SK-N-MC (cell line): ENCODE measurements at regions not wholly inside any gene's neighbourhood (a gene's known extent, or its start where the extent isn't known, plus 50 kb on each side); places are given as distances from the start of the nearest gene placed in this dataset.

Source experiments
- DNase-seq: peaks from one replicate; pipeline ENCODE4 v3.0.0-alpha.2; 2011; ENCODE audit warnings: low read depth, low spot score
- H3K27ac ChIP-seq: fragments of 200-600 bp; sonication (generic); 2 replicates; pipeline ENCODE4 v1.5.1; 2016; ENCODE audit warnings: mixed run types
- H3K36me3 ChIP-seq: fragments of 200-600 bp; sonication (generic); 2 replicates; pipeline ENCODE4 v1.6.1; 2017; ENCODE audit warnings: antibody characterized with exemption, low read length, mixed read lengths; ENCODE audit not compliant: insufficient read depth
- H3K4me3 ChIP-seq: fragments of 200-600 bp; sonication (generic); 2 replicates; pipeline ENCODE4 v1.5.1; 2016
- H3K9ac ChIP-seq: fragments of 200-600 bp; sonication (generic); 2 replicates; pipeline ENCODE4 v1.8.0; 2017; ENCODE audit warnings: mixed run types, mixed read lengths; ENCODE audit not compliant: insufficient read length
- H3K9me3 ChIP-seq: fragments of 200-600 bp; sonication (generic); 2 replicates; pipeline ENCODE4 v1.6.1; 2017; ENCODE audit warnings: low read depth, mild to moderate bottlenecking, antibody characterized with exemption, low read length, moderate library complexity, mixed read lengths
- EZH2 ChIP-seq: fragments of 200-600 bp; sonication (generic); IDR thresholded peaks from one replicate; pipeline ENCODE4 v1.6.1; 2017; ENCODE audit warnings: antibody characterized with exemption
- FOXP2 ChIP-seq: optimal IDR thresholded peaks from 2 replicates; pipeline ENCODE3; 2011; ENCODE audit warnings: mild to moderate bottlenecking, moderate library complexity; ENCODE audit not compliant: insufficient read depth; ENCODE audit errors: extremely low read length, control extremely low read depth
- POLR2AphosphoS5 ChIP-seq: IDR thresholded peaks from 2 replicates; pipeline ENCODE4 v1.6.1; 2012; ENCODE audit warnings: mild to moderate bottlenecking, low read depth, low read length, borderline replicate concordance

- Histone ChIP-seq H3K27ac (no peak overlapping the region), H3K36me3 (no peaks in the 10 kb centered on the region), H3K4me3 (no peak overlapping the region), H3K9ac (no peak overlapping the region), H3K9me3 (no peaks in the 10 kb centered on the region)
- TF ChIP-seq EZH2 (no peak), FOXP2 (no peak), POLR2AphosphoS5 (no peak)
- DNase-seq: no peak
Observed at GRCh38 chr7:125030756-125031387, 101.2 kb upstream of the POT1 start.

- no peak for TF ChIP-seq FOXP2
- TF ChIP-seq POLR2AphosphoS5: no peak
- TF ChIP-seq EZH2: no peak
- H3K4me3 ChIP-seq: no peak overlapping the region
- DNase-seq: no peak
- no peaks in the 10 kb centered on the region for H3K9me3 ChIP-seq
- H3K27ac ChIP-seq: no peak overlapping the region
- no peaks in the 10 kb centered on the region for H3K36me3 ChIP-seq
- no peak overlapping the region for H3K9ac ChIP-seq
Observed at GRCh38 chr7:125025620-125026019, 96.0 kb upstream of the POT1 start.

- TF ChIP-seq POLR2AphosphoS5: no peak
- TF ChIP-seq FOXP2: no peak
- TF ChIP-seq EZH2: no peak
- DNase-seq: no peak
Observed at GRCh38 chr7:125020801-125021200, 91.2 kb upstream of the POT1 start.

GRCh38 chr7:125010540-125010939 lies 80.9 kb upstream of the POT1 start:
- DNase-seq: peak; percentile 6
- no peak overlapping the region for H3K4me3 ChIP-seq
- no peak overlapping the region for H3K9ac ChIP-seq
- no peaks in the 10 kb centered on the region for H3K9me3 ChIP-seq
- no peaks in the 10 kb centered on the region for H3K36me3 ChIP-seq
- TF ChIP-seq POLR2AphosphoS5 (no peak), FOXP2 (no peak), EZH2 (no peak)
- no peak overlapping the region for H3K27ac ChIP-seq

More at GRCh38 chr7:125020801-125021200, 91.2 kb upstream of the POT1 start:
- Histone ChIP-seq H3K9ac (no peak overlapping the region), H3K4me3 (no peak overlapping the region), H3K36me3 (no peaks in the 10 kb centered on the region), H3K9me3 (no peaks in the 10 kb centered on the region), H3K27ac (no peak overlapping the region)

- Histone ChIP-seq H3K9ac (no peak overlapping the region), H3K4me3 (no peak overlapping the region), H3K27ac (no peak overlapping the region), H3K9me3 (no peaks in the 10 kb centered on the region), H3K36me3 (no peaks in the 10 kb centered on the region)
- TF ChIP-seq EZH2 (no peak), POLR2AphosphoS5 (no peak), FOXP2 (no peak)
- no peak for DNase-seq
Observed at GRCh38 chr7:124996778-124997177, 67.2 kb upstream of the POT1 start.

GRCh38 chr7:124992851-124993562 lies 63.4 kb upstream of the POT1 start:
- DNase-seq: no peak
- H3K4me3 ChIP-seq: no peak overlapping the region

GRCh38 chr7:124989911-124990310 lies 60.3 kb upstream of the POT1 start:
- Histone ChIP-seq H3K36me3 (no peaks in the 10 kb centered on the region), H3K9me3 (no peaks in the 10 kb centered on the region), H3K9ac (no peak overlapping the region), H3K27ac (no peak overlapping the region), H3K4me3 (no peak overlapping the region)
- TF ChIP-seq EZH2 (no peak), POLR2AphosphoS5 (no peak), FOXP2 (no peak)
- DNase-seq: no peak

More at GRCh38 chr7:124992851-124993562, 63.4 kb upstream of the POT1 start:
- no peaks in the 10 kb centered on the region for H3K9me3 ChIP-seq
- no peak overlapping the region for H3K27ac ChIP-seq
- TF ChIP-seq EZH2 (no peak), FOXP2 (no peak), POLR2AphosphoS5 (no peak)
- H3K36me3 ChIP-seq: no peaks in the 10 kb centered on the region
- H3K9ac ChIP-seq: no peak overlapping the region
